Keratinocyte (primary cell): ENCODE measurements at regions not wholly inside any gene's neighbourhood (a gene's known extent, or its start where the extent isn't known, plus 50 kb on each side); places are given as distances from the start of the nearest gene placed in this dataset.

Experiments
- EZH2 ChIP-seq: IDR thresholded peaks from one replicate; pipeline ENCODE4 v1.6.1; 2012; ENCODE audit warnings: inconsistent platforms, mild to moderate bottlenecking, low read length, moderate library complexity
- TF ChIP-seq, protein P1 (sequence below), 3 experiments: IDR thresholded peaks in 1 of 3; conservative IDR thresholded peaks in 1 of 3; optimal IDR thresholded peaks in 1 of 3; 2 replicates in 2 of 3; 3 replicates in 1 of 3; pipeline versions ENCODE3 to v1.5.1; 2011; ENCODE audit warnings: low read length in 3 of 3, mild to moderate bottlenecking in 3 of 3, moderate library complexity in 2 of 3, control low read depth in 1 of 3, inconsistent platforms in 1 of 3; ENCODE audit not compliant: insufficient read depth in 2 of 3; ENCODE audit errors: extremely low read depth in 1 of 3

DNA sequence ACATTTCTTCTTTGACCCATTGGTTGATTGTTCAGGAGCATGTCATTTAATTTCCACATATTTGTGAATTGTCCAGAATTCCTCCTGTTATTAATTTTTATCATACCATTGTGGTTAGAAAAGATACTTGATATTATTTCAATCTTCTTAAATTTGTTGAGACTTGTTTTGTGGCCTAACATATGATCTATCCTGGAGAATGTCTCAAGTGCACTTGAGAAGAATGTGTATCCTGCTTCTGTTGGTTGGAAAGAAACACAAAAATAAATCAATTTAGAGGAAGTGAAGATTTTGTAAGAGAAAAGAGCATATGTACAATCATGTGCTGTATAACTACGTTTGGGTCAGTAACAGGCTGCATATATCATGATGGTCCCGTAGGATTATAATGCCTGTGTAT is 118.6 kb upstream of the CDC42EP3 start:
- TF ChIP-seq, protein P1, sequence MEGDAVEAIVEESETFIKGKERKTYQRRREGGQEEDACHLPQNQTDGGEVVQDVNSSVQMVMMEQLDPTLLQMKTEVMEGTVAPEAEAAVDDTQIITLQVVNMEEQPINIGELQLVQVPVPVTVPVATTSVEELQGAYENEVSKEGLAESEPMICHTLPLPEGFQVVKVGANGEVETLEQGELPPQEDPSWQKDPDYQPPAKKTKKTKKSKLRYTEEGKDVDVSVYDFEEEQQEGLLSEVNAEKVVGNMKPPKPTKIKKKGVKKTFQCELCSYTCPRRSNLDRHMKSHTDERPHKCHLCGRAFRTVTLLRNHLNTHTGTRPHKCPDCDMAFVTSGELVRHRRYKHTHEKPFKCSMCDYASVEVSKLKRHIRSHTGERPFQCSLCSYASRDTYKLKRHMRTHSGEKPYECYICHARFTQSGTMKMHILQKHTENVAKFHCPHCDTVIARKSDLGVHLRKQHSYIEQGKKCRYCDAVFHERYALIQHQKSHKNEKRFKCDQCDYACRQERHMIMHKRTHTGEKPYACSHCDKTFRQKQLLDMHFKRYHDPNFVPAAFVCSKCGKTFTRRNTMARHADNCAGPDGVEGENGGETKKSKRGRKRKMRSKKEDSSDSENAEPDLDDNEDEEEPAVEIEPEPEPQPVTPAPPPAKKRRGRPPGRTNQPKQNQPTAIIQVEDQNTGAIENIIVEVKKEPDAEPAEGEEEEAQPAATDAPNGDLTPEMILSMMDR (optimal IDR thresholded peaks at IDR 0.05 in 1 of 3, IDR thresholded peaks at IDR 0.05 in 1 of 3, conservative IDR thresholded peaks at IDR 0.05 in 1 of 3; ENCODE audit: extremely low read depth in 1 of 3, insufficient read depth in 2 of 3, low read length in 3 of 3), result no peak
- TF ChIP-seq EZH2, result no peak
